22Rv1 (cell line): ENCODE measurements at regions not wholly inside any gene's neighbourhood (a gene's known extent, or its start where the extent isn't known, plus 50 kb on each side); places are given as distances from the start of the nearest gene placed in this dataset.

Experiments
- H3K27ac ChIP-seq: fragments of 450-650 bp; 2 replicates; pipeline ENCODE4 v1.5.1; 2017
- CTCF ChIP-seq: fragments of 450-650 bp; IDR thresholded peaks from 2 replicates; pipeline ENCODE4 v1.5.1; 2017; ENCODE audit warnings: mild to moderate bottlenecking
- ZFX ChIP-seq: fragments of 450-650 bp; IDR thresholded peaks from 2 replicates; pipeline ENCODE4 v1.6.1; 2017; ENCODE audit warnings: antibody characterized with exemption, borderline replicate concordance

GRCh38 chr4:148786699-148787098 is 344.5 kb upstream of the NR3C2 start:
- no peak overlapping the region for H3K27ac ChIP-seq
- TF ChIP-seq CTCF: no peak
- TF ChIP-seq ZFX: no peak

- no peak overlapping the region for H3K27ac ChIP-seq
- TF ChIP-seq CTCF (no peak), ZFX (no peak)
Observed at GRCh38 chr4:148782284-148782683, 340.1 kb upstream of the NR3C2 start.

- H3K27ac ChIP-seq: no peak overlapping the region
- TF ChIP-seq ZFX: no peak
- TF ChIP-seq CTCF: no peak
Observed at GRCh38 chr4:148780426-148781005, 338.3 kb upstream of the NR3C2 start.

GRCh38 chr4:148779771-148780170 is 337.6 kb upstream of the NR3C2 start:
- TF ChIP-seq CTCF: no peak
- TF ChIP-seq ZFX: no peak
- peak overlapping the region; percentile 46 for H3K27ac ChIP-seq

- peak overlapping the region; percentile 46 for H3K27ac ChIP-seq
- TF ChIP-seq ZFX: no peak
- no peak for TF ChIP-seq CTCF
Observed at GRCh38 chr4:148778980-148779675, 336.9 kb upstream of the NR3C2 start.

- H3K27ac ChIP-seq: no peak overlapping the region
- no peak for TF ChIP-seq CTCF
- TF ChIP-seq ZFX: no peak
Observed at GRCh38 chr4:148776941-148777340, 334.7 kb upstream of the NR3C2 start.

GRCh38 chr4:148774134-148774533 is 331.9 kb upstream of the NR3C2 start:
- H3K27ac ChIP-seq: no peak overlapping the region
- no peak for TF ChIP-seq ZFX
